ENCODE measurements at regions not wholly inside any gene's neighbourhood (a gene's known extent, or its start where the extent isn't known, plus 50 kb on each side); places are given as distances from the start of the nearest gene placed in this dataset.

DNA sequence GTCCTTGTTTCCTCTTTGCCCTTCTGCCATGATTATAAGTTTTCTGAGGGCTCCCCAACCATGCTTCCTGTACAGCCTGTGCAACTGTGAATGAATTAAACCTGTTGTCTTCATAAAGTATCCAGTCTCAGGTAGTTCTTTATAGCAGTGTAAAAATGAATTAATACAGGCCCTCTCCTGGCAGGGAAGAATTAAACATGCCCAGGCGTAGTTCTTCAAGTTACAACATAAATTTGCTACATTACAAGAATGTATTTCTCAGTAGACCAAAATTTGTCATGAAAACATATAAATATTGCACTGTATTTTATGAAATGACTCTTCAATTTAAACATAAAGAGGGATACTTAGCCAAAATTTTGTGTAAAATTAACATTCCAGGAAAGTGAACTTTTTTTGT lies 1089.9 kb upstream of the PCDH10 start:
- TF ChIP-seq, protein P1, sequence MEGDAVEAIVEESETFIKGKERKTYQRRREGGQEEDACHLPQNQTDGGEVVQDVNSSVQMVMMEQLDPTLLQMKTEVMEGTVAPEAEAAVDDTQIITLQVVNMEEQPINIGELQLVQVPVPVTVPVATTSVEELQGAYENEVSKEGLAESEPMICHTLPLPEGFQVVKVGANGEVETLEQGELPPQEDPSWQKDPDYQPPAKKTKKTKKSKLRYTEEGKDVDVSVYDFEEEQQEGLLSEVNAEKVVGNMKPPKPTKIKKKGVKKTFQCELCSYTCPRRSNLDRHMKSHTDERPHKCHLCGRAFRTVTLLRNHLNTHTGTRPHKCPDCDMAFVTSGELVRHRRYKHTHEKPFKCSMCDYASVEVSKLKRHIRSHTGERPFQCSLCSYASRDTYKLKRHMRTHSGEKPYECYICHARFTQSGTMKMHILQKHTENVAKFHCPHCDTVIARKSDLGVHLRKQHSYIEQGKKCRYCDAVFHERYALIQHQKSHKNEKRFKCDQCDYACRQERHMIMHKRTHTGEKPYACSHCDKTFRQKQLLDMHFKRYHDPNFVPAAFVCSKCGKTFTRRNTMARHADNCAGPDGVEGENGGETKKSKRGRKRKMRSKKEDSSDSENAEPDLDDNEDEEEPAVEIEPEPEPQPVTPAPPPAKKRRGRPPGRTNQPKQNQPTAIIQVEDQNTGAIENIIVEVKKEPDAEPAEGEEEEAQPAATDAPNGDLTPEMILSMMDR (IDR thresholded peaks at IDR 0.05): no peak
- TF ChIP-seq POLR2A (IDR thresholded peaks at IDR 0.05): no peak
- TF ChIP-seq POLR2AphosphoS5 (IDR thresholded peaks at IDR 0.05): no peak

All from breast epithelium (tissue), 3 donors.